ENCODE measurements at regions not wholly inside any gene's neighbourhood (a gene's known extent, or its start where the extent isn't known, plus 50 kb on each side); places are given as distances from the start of the nearest gene placed in this dataset.

- Histone ChIP-seq H3K4me1 (replicated peaks in 1 of 2; ENCODE audit: control insufficient read depth in 2 of 2, insufficient read depth in 2 of 2, low read length in 2 of 2) (no peaks in the 10 kb centered on the region), H3K9ac (ENCODE audit: insufficient read depth in 1 of 2, low read depth in 2 of 2, low read length in 2 of 2) (no peak overlapping the region), H3K27ac (ENCODE audit: extremely low read depth, low read depth, low read length) (no peak overlapping the region), H4K20me1 (replicated peaks; ENCODE audit: control insufficient read depth, insufficient read depth, low read length) (no peaks in the 10 kb centered on the region; the same call in 1 of the 2 replicates), H3K4me2 (ENCODE audit: insufficient read depth, low read length) (no peak overlapping the region), H3K9me1 (ENCODE audit: control insufficient read depth, insufficient read depth, low read length) (no peaks in the 10 kb centered on the region), H3K27me3 (ENCODE audit: control insufficient read depth in 2 of 2, insufficient read depth in 2 of 2, low read length in 2 of 2) (no peaks in the 10 kb centered on the region; a peak in 1 of 5 replicates), H3K36me3 (ENCODE audit: control insufficient read depth, insufficient read depth, low read length) (no peaks in the 10 kb centered on the region), H3K79me2 (ENCODE audit: control insufficient read depth, insufficient read depth, low read length) (no peaks in the 10 kb centered on the region), H3K9me3 (replicated peaks; ENCODE audit: control insufficient read depth, insufficient read depth, low read depth, low read length) (no peaks in the 10 kb centered on the region), H3K4me3 (no peak overlapping the region), H2AFZ (ENCODE audit: low read depth, low read length) (no peak overlapping the region)
- FAIRE-seq (no peak), ATAC-seq (no peak), DNase-seq (ENCODE audit: extremely low read depth in 1 of 4, low spot score in 3 of 4) (no peak)
- in situ Hi-C loops (cut with MboI) (no loop called here), intact Hi-C loops (cut with micrococcal nuclease) (no loop called here)
- POLR2A ChIA-PET, result no interaction called here
- no TSS peak for BruUV-seq (replicated peaks)
- 0% methylated on average over 1 of the region's 1 CpG for WGBS (ENCODE audit: insufficient coverage, low coverage, missing lambda C conversion rate)
- CTCF ChIA-PET (ENCODE audit: low intra/inter-chr PET ratio), result no interaction called here
- TF ChIP-seq ZNF263 (CRISPR knock-in tag; IDR thresholded peaks at IDR 0.05; ENCODE audit: borderline replicate concordance) (no peak), HBP1 (CRISPR knock-in tag; IDR thresholded peaks at IDR 0.05) (no peak), ARID1B (IDR thresholded peaks at IDR 0.05) (no peak), SNIP1 (IDR thresholded peaks at IDR 0.05; ENCODE audit: low read depth) (no peak), SUPT5H (IDR thresholded peaks at IDR 0.05) (no peak), ZFX (CRISPR knock-in tag; IDR thresholded peaks at IDR 0.05) (no peak), CBX2 (IDR thresholded peaks at IDR 0.05; ENCODE audit: insufficient read depth, low read length, poor library complexity, severe bottlenecking) (no peak), ZBTB43 (CRISPR knock-in tag; IDR thresholded peaks at IDR 0.05) (no peak), RNF219 (CRISPR knock-in tag; IDR thresholded peaks at IDR 0.05) (no peak), ZC3H11A (IDR thresholded peaks at IDR 0.05; ENCODE audit: low read depth, low read length) (no peak), ZNF609 (CRISPR knock-in tag; IDR thresholded peaks at IDR 0.05; ENCODE audit: borderline replicate concordance) (no peak), BRF1 (IDR thresholded peaks at IDR 0.05; ENCODE audit: borderline replicate concordance, extremely low read depth, insufficient read length) (no peak)
These were observed 96.8 kb upstream of the JAZF1 start for GRCh38 chr7:28277364-28277763.
